Panc1 (cell line): ENCODE measurements at regions not wholly inside any gene's neighbourhood (a gene's known extent, or its start where the extent isn't known, plus 50 kb on each side); places are given as distances from the start of the nearest gene placed in this dataset.
"Not testable (repeated sequence)": the region's sequence is repeated elsewhere in the genome, so short reads cannot be mapped to it uniquely, and the experiment has no call there.

Experiments used
- CTCF ChIP-seq: fragments of 450-650 bp; IDR thresholded peaks from 2 replicates; pipeline ENCODE4 v1.5.1; 2017; ENCODE audit warnings: mild to moderate bottlenecking
- POLR2AphosphoS5 ChIP-seq: IDR thresholded peaks from 2 replicates; pipeline ENCODE4 v1.6.1; 2012; ENCODE audit warnings: mild to moderate bottlenecking, low read depth, low read length, moderate library complexity
- REST ChIP-seq, 2 experiments: IDR thresholded peaks; 2 replicates each; pipeline ENCODE4 v1.6.1; 2011 to 2012; ENCODE audit warnings: low read depth in 2 of 2, control low read depth in 1 of 2, low read length in 1 of 2, mild to moderate bottlenecking in 1 of 2, moderate library complexity in 1 of 2; ENCODE audit not compliant: insufficient read depth in 1 of 2
- SIN3A ChIP-seq: IDR thresholded peaks from 2 replicates; pipeline ENCODE4 v1.6.1; 2012; ENCODE audit warnings: low read depth, mild to moderate bottlenecking, low read length, moderate library complexity, borderline replicate concordance; ENCODE audit not compliant: insufficient read depth

- TF ChIP-seq CTCF; POLR2AphosphoS5; REST (IDR thresholded peaks at IDR 0.05; ENCODE audit: insufficient read depth in 1 of 2, low read depth in 2 of 2, low read length in 1 of 2); SIN3A: not testable (repeated sequence)
These were observed 192.7 kb downstream of the POTEG start for GRCh38 chr14:19241451-19241850.
